OCI-LY1 (cell line): ENCODE measurements at regions not wholly inside any gene's neighbourhood (a gene's known extent, or its start where the extent isn't known, plus 50 kb on each side); places are given as distances from the start of the nearest gene placed in this dataset.

Experiments
- H2AFZ ChIP-seq: fragments of 200-600 bp; sonication (generic), shearing (Covaris generic); 2 replicates; pipeline ENCODE4 v1.6.0; 2014; ENCODE audit warnings: antibody characterized with exemption, mild to moderate bottlenecking, low read length
- H3F3A ChIP-seq: fragments of 200-600 bp; sonication (generic), shearing (Covaris generic); 2 replicates; pipeline ENCODE4 v1.6.0; 2014; ENCODE audit warnings: mild to moderate bottlenecking, antibody characterized with exemption, low read length, moderate library complexity; ENCODE audit not compliant: insufficient read depth
- H3K27ac ChIP-seq: fragments of 200-600 bp; sonication (generic); 2 replicates; pipeline ENCODE4 v1.5.1; 2014; ENCODE audit warnings: low read length, mixed run types, mild to moderate bottlenecking, low read depth; ENCODE audit not compliant: poor library complexity, severe bottlenecking
- H3K27me3 ChIP-seq: fragments of 200-600 bp; sonication (generic); 2 replicates; pipeline ENCODE4 v1.6.0; 2014; ENCODE audit warnings: antibody characterized with exemption, mild to moderate bottlenecking, low read length, moderate library complexity; ENCODE audit not compliant: insufficient read depth
- H3K36me3 ChIP-seq: fragments of 200-600 bp; sonication (generic); 2 replicates; pipeline ENCODE4 v1.6.1; 2014; ENCODE audit warnings: mild to moderate bottlenecking, antibody characterized with exemption, low read length, moderate library complexity, mixed read lengths; ENCODE audit not compliant: insufficient read depth
- H3K4me1 ChIP-seq: fragments of 200-600 bp; sonication (generic); 2 replicates; pipeline ENCODE4 v1.5.1; 2014; ENCODE audit warnings: mild to moderate bottlenecking, low read length, moderate library complexity; ENCODE audit not compliant: insufficient read depth, severe bottlenecking
- H3K4me2 ChIP-seq: fragments of 200-600 bp; sonication (generic), shearing (Covaris generic); 2 replicates; pipeline ENCODE4 v1.6.1; 2014; ENCODE audit warnings: low read length
- H3K4me3 ChIP-seq: fragments of 200-600 bp; sonication (generic); 2 replicates; pipeline ENCODE4 v1.5.1; 2014; ENCODE audit warnings: low read length, low read depth, mild to moderate bottlenecking, mixed read lengths; ENCODE audit not compliant: poor library complexity, severe bottlenecking
- H3K79me2 ChIP-seq: fragments of 200-600 bp; shearing (Covaris generic); 2 replicates; pipeline ENCODE4 v1.6.1; 2016; ENCODE audit warnings: mixed run types, low read length, mixed read lengths; ENCODE audit not compliant: insufficient read depth
- H3K9ac ChIP-seq: fragments of 200-600 bp; sonication (generic), shearing (Covaris generic); 2 replicates; pipeline ENCODE4 v1.6.1; 2014; ENCODE audit warnings: mild to moderate bottlenecking, low read length, mixed read lengths
- H3K9me2 ChIP-seq: fragments of 200-600 bp; sonication (generic), shearing (Covaris generic); 2 replicates; pipeline ENCODE4 v1.6.1; 2014; ENCODE audit warnings: low read depth, mild to moderate bottlenecking, low read length, mixed read lengths
- H3K9me3 ChIP-seq: fragments of 200-600 bp; shearing (Covaris generic); 2 replicates; pipeline ENCODE4 v1.6.1; 2014; ENCODE audit warnings: low read length, mixed read lengths
- H4K20me1 ChIP-seq: fragments of 200-600 bp; sonication (generic), shearing (Covaris generic); 2 replicates; pipeline ENCODE4 v1.6.0; 2016; ENCODE audit warnings: mild to moderate bottlenecking, low read length; ENCODE audit not compliant: insufficient read depth
- CTCF ChIP-seq: fragments of 200-600 bp; sonication (generic), shearing (Covaris generic); IDR thresholded peaks from 2 replicates; pipeline ENCODE4 v1.5.1; 2017; ENCODE audit warnings: mild to moderate bottlenecking, antibody characterized with exemption, low read length, moderate library complexity, mixed read lengths
- EZH2 ChIP-seq: fragments of 200-600 bp; sonication (generic), shearing (Covaris generic); IDR thresholded peaks from 2 replicates; pipeline ENCODE4 v1.8.0; 2017; ENCODE audit warnings: borderline replicate concordance, mixed run types, mild to moderate bottlenecking, antibody characterized with exemption, low read length, moderate library complexity, mixed read lengths

- Histone ChIP-seq H3F3A (no peaks in the 10 kb centered on the region), H3K9ac (no peak overlapping the region), H3K4me2 (no peak overlapping the region), H3K9me3 (no peaks in the 10 kb centered on the region), H3K79me2 (no peaks in the 10 kb centered on the region), H3K9me2 (no peaks in the 10 kb centered on the region), H3K4me3 (no peak overlapping the region), H3K4me1 (no peaks in the 10 kb centered on the region), H2AFZ (no peak overlapping the region), H4K20me1 (no peaks in the 10 kb centered on the region), H3K36me3 (no peaks in the 10 kb centered on the region), H3K27me3 (0 out of 2 replicates have a peak, but pooled peaks cover 3% of the 10 kb centered on the region), H3K27ac (no peak overlapping the region)
- no peak for TF ChIP-seq CTCF
- no peak for TF ChIP-seq EZH2
These were observed 413.3 kb upstream of the IRX1 start for GRCh38 chr5:3182133-3182876.

GRCh38 chr5:3181671-3182070 is 414.0 kb upstream of the IRX1 start:
- Histone ChIP-seq H4K20me1 (no peaks in the 10 kb centered on the region), H3K27me3 (0 out of 2 replicates have a peak, but pooled peaks cover 3% of the 10 kb centered on the region), H3F3A (no peaks in the 10 kb centered on the region), H3K9me3 (no peaks in the 10 kb centered on the region), H3K4me3 (no peak overlapping the region), H3K9me2 (no peaks in the 10 kb centered on the region), H3K9ac (no peak overlapping the region), H3K4me2 (no peak overlapping the region), H3K36me3 (no peaks in the 10 kb centered on the region), H3K27ac (no peak overlapping the region), H3K4me1 (no peaks in the 10 kb centered on the region), H3K79me2 (no peaks in the 10 kb centered on the region), H2AFZ (no peak overlapping the region)
- TF ChIP-seq EZH2 (no peak), CTCF (no peak)

GRCh38 chr5:3180636-3181035 is 415.0 kb upstream of the IRX1 start:
- H3K36me3 ChIP-seq, result no peaks in the 10 kb centered on the region
- H3K9me3 ChIP-seq, result no peaks in the 10 kb centered on the region
- 0 out of 2 replicates have a peak, but pooled peaks cover 3% of the 10 kb centered on the region for H3K27me3 ChIP-seq
- H3F3A ChIP-seq, result no peaks in the 10 kb centered on the region
- no peaks in the 10 kb centered on the region for H3K79me2 ChIP-seq
- H3K27ac ChIP-seq, result no peak overlapping the region
- no peak overlapping the region for H3K4me3 ChIP-seq
- H3K4me1 ChIP-seq, result no peaks in the 10 kb centered on the region
- H3K9ac ChIP-seq, result no peak overlapping the region
- H2AFZ ChIP-seq, result no peak overlapping the region
- no peak overlapping the region for H3K4me2 ChIP-seq
- H4K20me1 ChIP-seq, result no peaks in the 10 kb centered on the region
- H3K9me2 ChIP-seq, result no peaks in the 10 kb centered on the region
- TF ChIP-seq CTCF (no peak), EZH2 (no peak)
